ENCODE measurements at regions not wholly inside any gene's neighbourhood (a gene's known extent, or its start where the extent isn't known, plus 50 kb on each side); places are given as distances from the start of the nearest gene placed in this dataset.

DNA sequence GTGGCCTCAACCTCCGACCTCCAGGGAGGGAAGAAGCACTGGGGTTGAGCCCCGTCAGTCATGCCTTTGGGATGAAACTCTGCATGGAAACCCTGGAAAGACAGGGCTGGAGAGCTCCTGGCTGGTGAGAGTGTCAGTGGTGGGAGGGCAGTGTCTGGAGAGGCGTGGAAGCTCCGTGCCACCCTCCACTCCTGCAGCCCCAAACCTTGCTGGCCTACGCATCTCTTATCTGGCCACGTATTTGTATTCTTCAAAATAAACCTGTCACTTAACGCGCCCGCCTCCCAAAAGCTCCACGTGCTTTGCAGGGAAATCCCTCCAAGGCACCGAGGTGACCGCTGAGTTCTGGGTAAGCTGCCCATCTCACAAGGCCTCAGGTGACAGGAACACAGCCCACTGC lies 84.3 kb downstream of the TEX29 start:
- no peak overlapping the region for H3K4me2 ChIP-seq (ENCODE audit: low read length)
- no peaks in the 10 kb centered on the region for H4K20me1 ChIP-seq (ENCODE audit: insufficient read depth)
- TF ChIP-seq TAF1 (IDR thresholded peaks at IDR 0.05; ENCODE audit: low read depth) = no peak
- no peaks in the 10 kb centered on the region for H3K9me2 ChIP-seq (ENCODE audit: insufficient read depth, low read length)
- H3K27ac ChIP-seq (ENCODE audit: low read length) = no peak overlapping the region
- H3K27me3 ChIP-seq (ENCODE audit: insufficient read depth, low read depth, low read length) = no peaks in the 10 kb centered on the region
- no peaks in the 10 kb centered on the region for H3K36me3 ChIP-seq (ENCODE audit: insufficient read depth, low read length)
- no peak overlapping the region for H3K4me3 ChIP-seq (ENCODE audit: low read length)
- no peak overlapping the region for H2AFZ ChIP-seq (ENCODE audit: low read depth, low read length)
- H3K9me3 ChIP-seq (ENCODE audit: low read length) = no peaks in the 10 kb centered on the region
- H3K79me2 ChIP-seq (replicated peaks; ENCODE audit: insufficient read depth, low read length) = no peaks in the 10 kb centered on the region
- no peak overlapping the region for H3K9ac ChIP-seq (ENCODE audit: low read length)
- peaks cover under 1% of the 10 kb centered on the region for H3F3A ChIP-seq (ENCODE audit: insufficient read depth, low read length, poor library complexity, severe bottlenecking)

GRCh38 chr13:111406636-111407035 lies 86.2 kb downstream of the TEX29 start:
- TF ChIP-seq RAD21 (conservative IDR thresholded peaks at IDR 0.05) (no peak), EP300 (conservative IDR thresholded peaks at IDR 0.05; ENCODE audit: poor library complexity, severe bottlenecking) (peak; percentile 3)
- H3K9me2 ChIP-seq (ENCODE audit: insufficient read depth, low read length) = no peaks in the 10 kb centered on the region
- no peak overlapping the region for H3K9ac ChIP-seq (ENCODE audit: low read length)
- H3K9me3 ChIP-seq (ENCODE audit: low read length) = no peaks in the 10 kb centered on the region
- no peaks in the 10 kb centered on the region for H4K20me1 ChIP-seq (ENCODE audit: insufficient read depth)
- H3K27ac ChIP-seq (ENCODE audit: low read length) = peak overlapping the region; percentile 44
- H3K4me3 ChIP-seq (ENCODE audit: low read length) = no peak overlapping the region
- no peaks in the 10 kb centered on the region for H3K79me2 ChIP-seq (replicated peaks; ENCODE audit: insufficient read depth, low read length)
- H3F3A ChIP-seq (ENCODE audit: insufficient read depth, low read length, poor library complexity, severe bottlenecking) = peaks cover 3% of the 10 kb centered on the region
- no peaks in the 10 kb centered on the region for H3K27me3 ChIP-seq (ENCODE audit: insufficient read depth, low read depth, low read length)
- no peak overlapping the region for H3K4me2 ChIP-seq (ENCODE audit: low read length)
- no peaks in the 10 kb centered on the region for H3K36me3 ChIP-seq (ENCODE audit: insufficient read depth, low read length)
- H2AFZ ChIP-seq (ENCODE audit: low read depth, low read length) = no peak overlapping the region

- Histone ChIP-seq H3K9ac (ENCODE audit: low read length) (no peak overlapping the region), H3K27ac (ENCODE audit: low read length) (no peak overlapping the region), H3K4me3 (ENCODE audit: low read length) (no peak overlapping the region), H3K36me3 (ENCODE audit: insufficient read depth, low read length) (no peaks in the 10 kb centered on the region), H2AFZ (ENCODE audit: low read depth, low read length) (no peak overlapping the region), H3K27me3 (ENCODE audit: insufficient read depth, low read depth, low read length) (no peaks in the 10 kb centered on the region), H3K9me2 (ENCODE audit: insufficient read depth, low read length) (no peaks in the 10 kb centered on the region), H3K79me2 (replicated peaks; ENCODE audit: insufficient read depth, low read length) (peaks cover 2% of the 10 kb centered on the region), H3F3A (ENCODE audit: insufficient read depth, low read length, poor library complexity, severe bottlenecking) (peaks cover 5% of the 10 kb centered on the region), H3K4me2 (ENCODE audit: low read length) (no peak overlapping the region), H3K9me3 (ENCODE audit: low read length) (no peaks in the 10 kb centered on the region), H4K20me1 (ENCODE audit: insufficient read depth) (no peaks in the 10 kb centered on the region)
- TF ChIP-seq EP300 (conservative IDR thresholded peaks at IDR 0.05; ENCODE audit: poor library complexity, severe bottlenecking) = no peak
- TF ChIP-seq RAD21 (conservative IDR thresholded peaks at IDR 0.05) = no peak
- no peak for TF ChIP-seq CTCF (IDR thresholded peaks at IDR 0.05; ENCODE audit: poor library complexity, severe bottlenecking)
- TF ChIP-seq SMC3 (conservative IDR thresholded peaks at IDR 0.05; ENCODE audit: poor library complexity) = no peak
- no peak for TF ChIP-seq MXI1 (conservative IDR thresholded peaks at IDR 0.05; ENCODE audit: poor library complexity, severe bottlenecking)
- TF ChIP-seq EZH2 (IDR thresholded peaks at IDR 0.05; ENCODE audit: borderline replicate concordance, insufficient read depth, low read length, poor library complexity, severe bottlenecking) = no peak
- TF ChIP-seq POLR2AphosphoS5 (IDR thresholded peaks at IDR 0.05) = no peak
- no peak for TF ChIP-seq REST (IDR thresholded peaks at IDR 0.05; ENCODE audit: borderline replicate concordance)
- TF ChIP-seq TAF1 (IDR thresholded peaks at IDR 0.05; ENCODE audit: low read depth) = no peak
These were observed 87.1 kb downstream of the TEX29 start for GRCh38 chr13:111407381-111408131.
